Activated B cell treated with CpG ODN at 0.5 μM for 24 hours (primary cell): ENCODE measurements at regions not wholly inside any gene's neighbourhood (a gene's known extent, or its start where the extent isn't known, plus 50 kb on each side); places are given as distances from the start of the nearest gene placed in this dataset.

Experiments used
- ATAC-seq: fragments of 200-7000 bp; cut with Tn5 transposase; one replicate; pipeline ENCODE4 v1.10.0; 2021; ENCODE audit warnings: low read depth, mild to moderate bottlenecking, moderate library complexity
- CTCF ChIA-PET: fragments of 350-600 bp; sonication (Branson Sonifier 250); formaldehyde crosslinking; loops from one replicate; lab custom pipeline; 2021; ENCODE audit warnings: antibody characterized with exemption; lab: Charles Lee
- POLR2A ChIA-PET: fragments of 350-600 bp; sonication (Branson Sonifier 250); formaldehyde crosslinking; loops from one replicate; lab custom pipeline; 2021; ENCODE audit warnings: antibody characterized with exemption; lab: Charles Lee
- DNase-seq: peaks from one replicate; pipeline ENCODE4 v3.0.0; 2022
- H3K27ac Mint-ChIP-seq: one replicate; pipeline ENCODE4 v1.8.0; 2020; ENCODE audit warnings: mixed read lengths
- H3K27me3 Mint-ChIP-seq: one replicate; pipeline ENCODE4 v1.8.0; 2021; ENCODE audit warnings: mixed read lengths
- H3K36me3 Mint-ChIP-seq: one replicate; pipeline ENCODE4 v1.8.0; 2021; ENCODE audit warnings: low read depth, mixed read lengths
- H3K4me1 Mint-ChIP-seq: one replicate; pipeline ENCODE4 v1.8.0; 2021; ENCODE audit warnings: mixed read lengths
- H3K4me3 Mint-ChIP-seq: one replicate; pipeline ENCODE4 v1.8.0; 2020; ENCODE audit warnings: mild to moderate bottlenecking, mixed read lengths
- H3K9me3 Mint-ChIP-seq: one replicate; pipeline ENCODE4 v1.8.0; 2020; ENCODE audit warnings: mixed read lengths
- CTCF ChIP-seq: fragments of 200-600 bp; IDR thresholded peaks from one replicate; pipeline ENCODE4 v1.8.0; 2022; ENCODE audit warnings: antibody characterized with exemption, mild to moderate bottlenecking
- intact Hi-C: fragments of 100-400 bp; cut with micrococcal nuclease; formaldehyde crosslinking; loops from one replicate; pipeline ENCODE4 v1.15.1; 2024

- no peak for TF ChIP-seq CTCF
- Mint-ChIP-seq H3K27me3 (peaks cover 2% of the 10 kb centered on the region), H3K36me3 (no peaks in the 10 kb centered on the region), H3K4me3 (no peak overlapping the region), H3K27ac (no peak overlapping the region), H3K4me1 (no peaks in the 10 kb centered on the region), H3K9me3 (no peaks in the 10 kb centered on the region)
- ChIA-PET CTCF (no interaction called here), POLR2A (no interaction called here)
- DNase-seq: no peak
- intact Hi-C loops: no loop called here
- no peak for ATAC-seq
Measured at GRCh38 chr4:89579771-89580170, 257.2 kb downstream of the SNCA start.

GRCh38 chr4:89576246-89576645, 260.7 kb downstream of the SNCA start:
- Mint-ChIP-seq H3K9me3 (no peaks in the 10 kb centered on the region), H3K27me3 (peaks cover 2% of the 10 kb centered on the region), H3K36me3 (no peaks in the 10 kb centered on the region), H3K27ac (no peak overlapping the region), H3K4me1 (no peaks in the 10 kb centered on the region), H3K4me3 (no peak overlapping the region)
- ATAC-seq: no peak
- ChIA-PET POLR2A (no interaction called here), CTCF (no interaction called here)
- intact Hi-C loops: no loop called here
- no peak for DNase-seq
- TF ChIP-seq CTCF: no peak

- ChIA-PET CTCF (no interaction called here), POLR2A (no interaction called here)
- TF ChIP-seq CTCF: no peak
- H3K4me1 Mint-ChIP-seq: no peaks in the 10 kb centered on the region
- DNase-seq (no peak), ATAC-seq (no peak)
- no peaks in the 10 kb centered on the region for H3K9me3 Mint-ChIP-seq
- H3K36me3 Mint-ChIP-seq: no peaks in the 10 kb centered on the region
- H3K4me3 Mint-ChIP-seq: no peak overlapping the region
- intact Hi-C loops: no loop called here
- H3K27ac Mint-ChIP-seq: no peak overlapping the region
- H3K27me3 Mint-ChIP-seq: no peaks in the 10 kb centered on the region
Measured at GRCh38 chr4:89575840-89576239, 261.1 kb downstream of the SNCA start.

GRCh38 chr4:89574176-89574575, 262.8 kb downstream of the SNCA start:
- Mint-ChIP-seq H3K4me3 (no peak overlapping the region), H3K27ac (no peak overlapping the region), H3K4me1 (no peaks in the 10 kb centered on the region), H3K36me3 (no peaks in the 10 kb centered on the region), H3K9me3 (no peaks in the 10 kb centered on the region), H3K27me3 (peaks cover 2% of the 10 kb centered on the region)
- CTCF ChIA-PET: no interaction called here
- POLR2A ChIA-PET: no interaction called here
- no peak for TF ChIP-seq CTCF
- ATAC-seq (no peak), DNase-seq (no peak)
- intact Hi-C loops: no loop called here

GRCh38 chr4:89573656-89574055, 263.3 kb downstream of the SNCA start:
- H3K4me1 Mint-ChIP-seq: no peaks in the 10 kb centered on the region
- DNase-seq (no peak), ATAC-seq (no peak)
- H3K36me3 Mint-ChIP-seq: no peaks in the 10 kb centered on the region
- ChIA-PET CTCF (no interaction called here), POLR2A (no interaction called here)
- H3K27ac Mint-ChIP-seq: no peak overlapping the region
- intact Hi-C loops: no loop called here
- no peak for TF ChIP-seq CTCF
- no peak overlapping the region for H3K4me3 Mint-ChIP-seq
- no peaks in the 10 kb centered on the region for H3K9me3 Mint-ChIP-seq
- H3K27me3 Mint-ChIP-seq: peaks cover 2% of the 10 kb centered on the region
